Right renal pelvis (tissue), 4 donors: ENCODE measurements at regions not wholly inside any gene's neighbourhood (a gene's known extent, or its start where the extent isn't known, plus 50 kb on each side); places are given as distances from the start of the nearest gene placed in this dataset.

Experiments used
- DNase-seq, 4 donors: peaks; one replicate each; pipeline ENCODE4 v3.0.0-alpha.2; 2013; ENCODE audit warnings: low read depth in 4 of 4, low spot score in 3 of 4, missing footprints in 1 of 4

- no peak for DNase-seq
These were observed 82.2 kb downstream of the EPDR1 start for GRCh38 chr7:38002689-38003088.

GRCh38 chr7:38006559-38006958 lies 86.1 kb downstream of the EPDR1 start:
- no peak for DNase-seq

- DNase-seq, result no peak
These were observed 86.7 kb downstream of the EPDR1 start for GRCh38 chr7:38007096-38007495.

- DNase-seq, result no peak
These were observed 92.8 kb downstream of the EPDR1 start for GRCh38 chr7:38013246-38013645.

- DNase-seq, result no peak
These were observed 96.1 kb downstream of the EPDR1 start for GRCh38 chr7:38016567-38016966.

- DNase-seq, result no peak
These were observed 96.9 kb downstream of the EPDR1 start for GRCh38 chr7:38017320-38017719.

GRCh38 chr7:38020121-38020785 lies 99.8 kb downstream of the EPDR1 start:
- DNase-seq, result no peak

GRCh38 chr7:38021892-38022291 lies 101.5 kb downstream of the EPDR1 start:
- DNase-seq, result no peak

GRCh38 chr7:38025815-38026214 lies 105.4 kb downstream of the EPDR1 start:
- no peak for DNase-seq

GRCh38 chr7:38027884-38028455 lies 107.5 kb downstream of the EPDR1 start:
- DNase-seq, result no peak

- DNase-seq, result no peak
These were observed 113.8 kb downstream of the EPDR1 start for GRCh38 chr7:38034062-38034908.

- DNase-seq, result no peak
These were observed 120.4 kb downstream of the EPDR1 start for GRCh38 chr7:38040831-38041230.

- DNase-seq, result no peak
These were observed 128.4 kb upstream of the STARD3NL start for GRCh38 chr7:38049679-38050078.

- no peak for DNase-seq
These were observed 126.7 kb upstream of the STARD3NL start for GRCh38 chr7:38051311-38051710.

GRCh38 chr7:38051786-38052185 lies 126.3 kb upstream of the STARD3NL start:
- no peak for DNase-seq

- DNase-seq, result no peak
These were observed 125.3 kb upstream of the STARD3NL start for GRCh38 chr7:38052786-38053185.

- DNase-seq, result no peak
These were observed 123.8 kb upstream of the STARD3NL start for GRCh38 chr7:38054199-38054598.

- DNase-seq, result no peak
These were observed 120.2 kb upstream of the STARD3NL start for GRCh38 chr7:38057829-38058228.

- no peak for DNase-seq
These were observed 117.9 kb upstream of the STARD3NL start for GRCh38 chr7:38060116-38060515.

- no peak for DNase-seq
These were observed 117.4 kb upstream of the STARD3NL start for GRCh38 chr7:38060637-38061036.

- no peak for DNase-seq
These were observed 111.7 kb upstream of the STARD3NL start for GRCh38 chr7:38066391-38066790.

GRCh38 chr7:38068461-38068860 lies 109.6 kb upstream of the STARD3NL start:
- no peak for DNase-seq
